ENCODE measurements at regions not wholly inside any gene's neighbourhood (a gene's known extent, or its start where the extent isn't known, plus 50 kb on each side); places are given as distances from the start of the nearest gene placed in this dataset.
"Not testable (repeated sequence)": the region's sequence is repeated elsewhere in the genome, so short reads cannot be mapped to it uniquely, and the experiment has no call there.

DNA sequence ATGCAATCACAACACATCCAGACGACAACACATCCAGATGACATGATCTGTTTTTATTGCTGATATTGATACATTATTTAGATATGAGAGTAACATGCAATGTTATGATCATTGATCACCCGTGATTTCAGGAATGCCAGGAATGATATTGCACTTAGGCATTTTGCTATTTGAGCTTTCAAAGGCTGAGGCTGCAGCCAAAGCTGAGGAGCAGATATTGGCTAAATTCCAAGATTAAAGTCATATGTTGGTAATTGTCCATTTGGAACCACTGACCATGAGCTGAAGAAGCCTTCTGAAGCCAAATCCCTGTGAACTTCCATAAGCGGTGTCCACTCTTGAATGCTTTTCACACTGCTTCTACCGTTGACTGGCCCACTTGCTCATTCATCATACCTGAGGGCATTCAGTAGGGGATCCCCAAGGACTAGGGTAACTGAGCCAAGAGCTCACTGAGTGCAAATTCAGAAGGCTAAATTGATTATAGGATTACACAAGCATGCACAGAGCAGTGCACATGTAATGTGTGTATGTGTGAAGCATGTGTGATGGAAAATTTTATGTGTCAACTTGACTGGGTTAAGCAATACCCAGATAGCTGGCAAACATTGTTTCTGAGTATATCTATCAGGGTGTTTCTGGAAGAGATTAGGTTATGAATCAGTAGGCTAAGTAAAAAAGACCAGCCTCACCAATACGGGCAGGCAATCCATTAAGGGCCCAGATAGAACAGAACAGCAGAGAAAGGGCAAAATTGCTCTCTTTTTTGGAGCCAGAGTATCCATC lies 92.1 kb upstream of the PLAAT1 start:
- no peak overlapping the region for H3K27ac ChIP-seq
- TF ChIP-seq ZFX (IDR thresholded peaks at IDR 0.05; ENCODE audit: borderline replicate concordance), result no peak
- TF ChIP-seq, protein P1, sequence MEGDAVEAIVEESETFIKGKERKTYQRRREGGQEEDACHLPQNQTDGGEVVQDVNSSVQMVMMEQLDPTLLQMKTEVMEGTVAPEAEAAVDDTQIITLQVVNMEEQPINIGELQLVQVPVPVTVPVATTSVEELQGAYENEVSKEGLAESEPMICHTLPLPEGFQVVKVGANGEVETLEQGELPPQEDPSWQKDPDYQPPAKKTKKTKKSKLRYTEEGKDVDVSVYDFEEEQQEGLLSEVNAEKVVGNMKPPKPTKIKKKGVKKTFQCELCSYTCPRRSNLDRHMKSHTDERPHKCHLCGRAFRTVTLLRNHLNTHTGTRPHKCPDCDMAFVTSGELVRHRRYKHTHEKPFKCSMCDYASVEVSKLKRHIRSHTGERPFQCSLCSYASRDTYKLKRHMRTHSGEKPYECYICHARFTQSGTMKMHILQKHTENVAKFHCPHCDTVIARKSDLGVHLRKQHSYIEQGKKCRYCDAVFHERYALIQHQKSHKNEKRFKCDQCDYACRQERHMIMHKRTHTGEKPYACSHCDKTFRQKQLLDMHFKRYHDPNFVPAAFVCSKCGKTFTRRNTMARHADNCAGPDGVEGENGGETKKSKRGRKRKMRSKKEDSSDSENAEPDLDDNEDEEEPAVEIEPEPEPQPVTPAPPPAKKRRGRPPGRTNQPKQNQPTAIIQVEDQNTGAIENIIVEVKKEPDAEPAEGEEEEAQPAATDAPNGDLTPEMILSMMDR (IDR thresholded peaks at IDR 0.05), result no peak

DNA sequence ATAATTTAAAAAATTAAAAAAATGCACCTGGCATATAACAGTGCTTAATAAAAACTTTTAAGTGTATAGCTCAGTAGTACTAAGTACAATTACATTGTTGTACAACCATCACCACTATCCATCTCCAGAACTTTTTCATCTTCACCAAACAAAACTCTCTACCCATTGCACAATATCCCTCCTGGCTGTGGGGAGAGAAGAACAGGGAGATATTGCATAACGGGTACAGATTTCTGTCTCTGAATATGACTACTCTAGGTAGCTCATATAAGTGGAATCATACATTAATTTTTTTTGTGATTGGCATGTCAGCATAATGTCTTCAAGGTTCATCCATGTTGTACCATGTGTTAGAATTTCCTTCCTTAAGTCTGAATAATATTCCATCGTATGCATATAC lies 91.0 kb upstream of the PLAAT1 start:
- TF ChIP-seq, protein P1 (IDR thresholded peaks at IDR 0.05), result no peak
- TF ChIP-seq ZFX (IDR thresholded peaks at IDR 0.05; ENCODE audit: borderline replicate concordance), result no peak

DNA sequence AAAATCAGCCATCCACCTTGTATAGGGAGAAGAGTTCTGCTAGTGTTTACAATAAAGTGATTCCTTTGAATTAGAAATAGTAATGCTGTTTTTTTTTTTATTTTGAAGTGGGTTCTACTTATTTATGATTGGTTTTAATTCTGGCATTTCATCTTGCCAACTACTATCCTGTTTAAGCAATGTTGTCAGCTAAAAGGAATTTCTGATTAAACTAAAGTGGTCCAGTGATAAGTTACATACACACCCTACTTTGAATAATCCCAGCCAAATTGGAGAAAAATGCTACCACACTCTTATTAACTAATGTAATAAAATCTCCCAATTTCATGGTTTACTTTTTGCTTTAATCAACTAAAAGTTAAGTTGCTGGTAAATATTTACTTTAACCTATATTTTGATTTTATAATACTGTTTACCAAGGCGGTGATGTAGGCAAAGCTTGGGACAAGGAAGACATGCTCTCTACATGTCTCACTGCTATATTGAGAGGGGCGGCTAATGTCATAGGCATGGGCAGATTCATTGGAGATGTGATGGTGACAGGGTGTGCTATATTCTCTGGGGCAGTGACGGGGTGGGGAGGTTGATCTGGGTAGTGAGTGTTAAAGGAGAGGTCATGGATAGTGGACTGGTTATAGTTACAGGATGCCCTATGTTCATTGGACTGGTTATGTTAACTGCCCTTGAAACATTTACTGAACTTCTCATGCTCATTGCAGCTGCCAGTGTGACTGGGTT lies 85.8 kb upstream of the PLAAT1 start:
- not testable (repeated sequence) for H3K27ac ChIP-seq

More for the DNA sequence above, 91.0 kb upstream of the PLAAT1 start:
- H3K27ac ChIP-seq, result no peak overlapping the region

DNA sequence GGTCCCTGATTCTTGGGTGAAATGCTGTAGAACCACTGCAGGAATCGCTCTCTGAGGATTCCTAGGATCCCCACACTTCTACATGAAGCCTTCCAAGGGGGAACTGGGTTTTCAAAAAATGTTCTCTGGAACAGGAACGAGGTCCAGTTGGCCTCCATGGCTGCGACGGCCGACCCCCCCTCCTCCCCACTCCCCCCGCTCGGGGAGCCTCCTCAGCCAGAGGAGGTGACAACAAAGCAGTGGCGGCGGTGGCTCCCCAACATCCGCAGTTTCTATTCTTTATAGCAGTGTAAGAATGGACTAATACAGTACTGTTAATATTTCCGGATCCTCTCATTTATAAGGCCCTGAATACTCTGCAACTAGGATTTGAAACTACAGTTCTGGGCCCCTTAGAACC lies 84.0 kb upstream of the PLAAT1 start:
- no peak overlapping the region for H3K27ac ChIP-seq

DNA sequence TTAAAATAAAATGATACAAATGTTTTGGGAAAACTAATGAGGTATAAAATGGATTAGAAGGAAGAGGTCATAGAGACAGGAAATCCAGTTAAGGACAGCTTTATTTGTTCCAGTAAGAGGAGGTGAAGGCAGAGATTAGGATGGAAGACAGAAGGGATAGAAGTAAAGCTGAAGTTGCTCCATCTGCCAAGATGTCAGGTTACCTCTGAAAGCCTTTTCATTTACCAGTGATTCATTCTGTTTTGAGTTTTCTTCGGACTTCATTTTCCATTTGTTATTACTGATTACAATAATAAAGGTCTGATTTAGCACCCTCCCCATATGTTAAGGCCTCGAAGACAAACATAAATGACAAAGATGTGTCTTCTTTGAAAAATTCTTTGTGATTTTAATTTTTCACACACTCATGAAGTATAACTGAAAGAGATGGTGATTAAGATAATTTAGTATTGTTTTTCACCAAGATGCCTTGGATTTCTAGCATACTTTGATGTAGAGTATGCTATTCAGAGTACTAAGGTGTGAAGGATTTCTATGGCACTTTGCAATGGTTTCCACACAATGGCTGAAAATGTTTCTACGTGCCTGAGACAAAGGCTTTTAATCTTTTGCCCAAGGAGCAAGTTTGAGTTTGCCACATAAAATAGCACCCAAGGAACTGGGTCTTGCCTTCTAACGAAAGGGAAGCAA lies 75.4 kb upstream of the PLAAT1 start:
- no peak for TF ChIP-seq ZFX (IDR thresholded peaks at IDR 0.05; ENCODE audit: borderline replicate concordance)
- TF ChIP-seq, protein P1 (IDR thresholded peaks at IDR 0.05), result no peak

More for the DNA sequence above, 84.0 kb upstream of the PLAAT1 start:
- TF ChIP-seq, protein P1 (IDR thresholded peaks at IDR 0.05), result no peak
- TF ChIP-seq ZFX (IDR thresholded peaks at IDR 0.05; ENCODE audit: borderline replicate concordance), result no peak

DNA sequence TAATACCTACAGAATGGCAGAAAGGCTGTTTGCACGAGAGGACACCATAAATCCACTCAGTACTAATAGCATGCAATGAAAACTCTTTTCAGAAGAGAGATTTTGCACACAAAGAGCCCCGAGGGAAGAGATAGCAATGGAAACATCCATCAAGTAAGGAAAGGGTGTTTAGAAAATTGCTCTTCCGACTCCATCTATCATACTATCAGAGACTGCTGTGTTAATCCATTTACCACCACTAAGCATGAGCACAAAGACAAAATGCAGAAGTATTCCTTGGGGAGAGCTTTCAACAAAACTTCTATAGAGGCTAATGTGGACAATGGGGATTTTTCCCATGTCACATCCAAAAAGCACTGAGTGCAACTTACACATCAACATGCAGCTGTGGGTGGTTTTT lies 72.1 kb upstream of the PLAAT1 start:
- TF ChIP-seq, protein P1 (IDR thresholded peaks at IDR 0.05), result no peak
- TF ChIP-seq ZFX (IDR thresholded peaks at IDR 0.05; ENCODE audit: borderline replicate concordance), result no peak
- H3K27ac ChIP-seq, result no peak overlapping the region

More for the DNA sequence above, 75.4 kb upstream of the PLAAT1 start:
- H3K27ac ChIP-seq, result no peak overlapping the region

DNA sequence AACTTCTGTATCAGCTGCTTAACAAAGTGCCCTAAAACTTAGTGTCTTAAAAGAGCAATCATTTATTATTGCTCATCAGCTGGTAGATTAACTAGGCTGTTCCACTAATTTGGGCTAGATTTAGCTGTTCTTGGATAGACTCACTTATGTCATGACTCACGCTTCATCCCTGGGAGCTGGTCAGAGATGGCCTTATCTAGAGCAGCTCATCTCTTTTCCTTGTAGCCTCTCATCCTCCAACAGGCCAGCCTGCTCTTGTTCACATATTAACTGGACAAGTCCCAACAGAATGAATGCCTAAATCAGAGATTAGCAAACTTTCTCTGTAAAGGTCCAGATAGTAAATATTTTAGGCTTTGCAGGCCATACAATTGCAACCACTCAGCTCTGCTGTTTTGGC lies 66.9 kb upstream of the PLAAT1 start:
- TF ChIP-seq, protein P1 (IDR thresholded peaks at IDR 0.05), result no peak
- TF ChIP-seq ZFX (IDR thresholded peaks at IDR 0.05; ENCODE audit: borderline replicate concordance), result no peak
- no peak overlapping the region for H3K27ac ChIP-seq

DNA sequence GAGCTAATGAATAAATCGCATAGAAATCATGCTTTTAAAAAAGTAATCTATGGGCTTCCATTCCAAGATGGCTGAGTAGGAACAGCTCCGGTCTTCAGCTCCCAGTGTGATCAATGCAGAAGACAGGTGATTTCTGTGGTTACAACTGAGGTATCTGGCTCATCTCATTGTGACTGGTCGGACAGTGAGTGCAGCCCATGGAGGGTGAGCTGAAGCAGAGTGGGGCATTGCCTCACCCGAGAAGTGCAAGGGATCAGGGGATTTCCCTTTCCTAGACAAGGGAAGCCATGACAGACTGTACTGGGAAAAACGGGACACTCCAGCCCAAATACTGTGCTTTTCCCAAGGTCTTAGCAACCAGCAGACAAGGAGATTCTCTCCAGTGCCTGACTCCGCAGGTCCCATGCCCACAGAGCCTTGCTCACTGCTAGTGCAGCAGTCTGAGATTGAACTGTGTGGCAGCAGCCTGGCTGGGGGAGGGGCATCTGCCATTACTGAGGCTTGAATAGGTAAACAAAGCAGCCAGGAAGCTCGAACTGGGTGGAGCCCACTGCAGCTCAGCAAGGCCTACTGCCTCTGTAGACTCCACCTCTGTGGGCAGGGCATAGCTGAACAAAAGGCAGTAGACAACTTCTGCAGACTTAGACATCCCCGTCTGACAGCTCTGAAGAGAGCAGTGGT lies 61.5 kb upstream of the PLAAT1 start:
- not testable (repeated sequence) for H3K27ac ChIP-seq
